ENCODE measurements at regions not wholly inside any gene's neighbourhood (a gene's known extent, or its start where the extent isn't known, plus 50 kb on each side); places are given as distances from the start of the nearest gene placed in this dataset.

DNA sequence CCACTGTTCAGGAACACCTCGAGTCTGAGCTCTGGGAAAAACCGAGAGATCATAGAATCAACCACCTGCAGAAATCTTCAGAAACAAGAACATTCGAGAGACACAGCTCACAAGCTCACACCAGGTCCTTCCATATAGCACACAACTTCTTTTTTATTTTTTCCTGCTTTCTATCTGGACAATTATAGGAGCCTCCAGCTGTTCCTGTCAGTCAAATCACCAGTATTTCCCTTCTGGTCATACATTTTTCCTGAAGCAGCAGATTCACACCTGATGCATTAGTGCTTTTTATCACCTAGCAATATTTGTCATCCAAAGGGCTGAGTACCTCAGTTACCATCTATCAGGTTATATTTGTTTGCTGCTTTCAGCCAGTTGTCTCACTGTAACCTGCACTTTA lies 323.5 kb downstream of the FOXO1 start:
- Histone ChIP-seq H3K27ac (ENCODE audit: low read depth, low read length) (no peak overlapping the region), H3K4me1 (ENCODE audit: control insufficient read depth, insufficient read depth, low read length, unreplicated experiment) (no peaks in the 10 kb centered on the region), H3K4me3 (ENCODE audit: low read depth, low read length) (no peak overlapping the region), H3K27me3 (ENCODE audit: insufficient read depth, low read length) (no peaks in the 10 kb centered on the region), H3K36me3 (ENCODE audit: insufficient read depth, low read length) (no peaks in the 10 kb centered on the region), H2AFZ (ENCODE audit: low read length, unreplicated experiment) (no peak overlapping the region), H3K79me2 (ENCODE audit: control insufficient read depth, insufficient read depth, low read length, unreplicated experiment) (no peaks in the 10 kb centered on the region)

DNA sequence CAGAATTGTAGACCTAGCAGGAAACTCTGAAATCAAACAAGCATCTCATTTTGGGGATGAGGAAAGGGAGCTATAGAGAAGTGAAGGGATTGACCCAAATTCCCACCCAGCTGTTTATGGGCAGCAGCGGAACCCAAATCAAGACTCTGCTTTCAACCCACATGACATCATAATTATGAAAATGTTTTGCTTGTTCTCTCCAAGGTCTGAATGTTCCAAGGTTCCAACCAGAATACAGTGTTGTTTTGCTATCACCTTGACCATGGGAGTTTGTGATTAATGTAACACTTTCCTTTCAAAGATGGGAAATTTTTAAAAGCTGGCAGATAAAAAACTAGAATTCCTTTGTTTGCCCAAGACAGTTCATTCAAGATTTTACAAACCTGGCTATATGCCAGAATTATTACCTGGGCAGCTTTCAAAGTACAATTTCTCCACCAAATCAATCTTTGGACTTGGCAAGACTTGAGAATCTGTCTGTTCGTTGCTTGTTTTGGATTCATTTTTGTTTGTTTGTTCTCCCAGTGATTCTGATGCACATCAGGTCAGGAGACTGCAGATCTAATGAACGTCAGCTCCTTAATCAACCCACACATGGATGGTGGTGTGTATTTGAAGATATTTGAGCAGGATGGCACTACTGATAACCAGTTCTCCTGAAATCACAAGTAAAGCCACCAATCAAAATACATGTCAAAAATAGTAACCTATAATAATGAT lies 322.7 kb downstream of the FOXO1 start:
- H3K27me3 ChIP-seq (ENCODE audit: insufficient read depth, low read length) = no peaks in the 10 kb centered on the region
- H3K4me1 ChIP-seq (ENCODE audit: control insufficient read depth, insufficient read depth, low read length, unreplicated experiment) = no peaks in the 10 kb centered on the region
- no peak overlapping the region for H3K4me3 ChIP-seq (ENCODE audit: low read depth, low read length)
- H2AFZ ChIP-seq (ENCODE audit: low read length, unreplicated experiment) = no peak overlapping the region
- H3K27ac ChIP-seq (ENCODE audit: low read depth, low read length) = no peak overlapping the region
- no peaks in the 10 kb centered on the region for H3K36me3 ChIP-seq (ENCODE audit: insufficient read depth, low read length)
- H3K79me2 ChIP-seq (ENCODE audit: control insufficient read depth, insufficient read depth, low read length, unreplicated experiment) = no peaks in the 10 kb centered on the region

DNA sequence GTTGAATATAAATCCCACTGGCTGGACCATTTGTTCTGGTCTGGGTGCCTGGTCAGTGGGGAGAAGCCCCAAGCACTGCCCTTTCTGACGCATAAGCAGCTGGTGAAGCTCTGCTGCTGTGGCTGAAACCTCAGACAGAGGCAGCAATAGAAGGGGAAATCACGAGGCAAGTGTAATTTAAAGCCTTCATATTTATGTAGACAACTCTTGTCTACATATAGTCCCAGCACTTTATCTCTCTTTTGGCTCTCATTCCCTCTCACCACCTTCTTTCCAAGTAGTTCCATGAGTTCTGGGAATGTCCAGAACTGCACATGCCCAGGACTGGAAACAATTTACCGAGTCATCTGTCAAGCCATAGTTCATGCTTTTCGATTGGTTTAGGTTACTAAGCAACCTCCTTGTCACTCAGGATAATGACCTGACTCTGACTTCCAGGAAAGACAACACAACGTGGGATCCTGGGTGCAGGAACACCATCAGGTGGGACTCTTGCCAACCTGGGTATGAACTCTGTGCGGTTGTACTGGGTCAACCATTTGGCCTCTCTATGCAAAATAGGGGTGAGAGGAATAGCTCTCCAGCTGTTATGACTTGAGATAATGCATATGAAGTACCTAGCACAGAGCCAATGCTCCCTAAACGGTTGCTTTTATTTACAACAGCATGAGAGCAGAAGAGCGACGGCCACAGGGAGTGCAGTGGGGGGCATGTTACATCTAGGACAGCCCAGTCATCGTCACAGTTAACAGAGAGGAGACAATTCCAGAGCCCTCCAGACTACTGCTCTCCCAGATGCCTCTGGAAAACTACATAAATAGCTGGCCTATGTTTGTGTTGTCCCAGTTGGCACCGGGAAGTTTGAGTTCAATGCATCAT lies 321.9 kb downstream of the FOXO1 start:
- H3K4me3 ChIP-seq (ENCODE audit: low read depth, low read length) = no peak overlapping the region
- no peak overlapping the region for H2AFZ ChIP-seq (ENCODE audit: low read length, unreplicated experiment)
- H3K27ac ChIP-seq (ENCODE audit: low read depth, low read length) = no peak overlapping the region
- no peaks in the 10 kb centered on the region for H3K79me2 ChIP-seq (ENCODE audit: control insufficient read depth, insufficient read depth, low read length, unreplicated experiment)
- H3K4me1 ChIP-seq (ENCODE audit: control insufficient read depth, insufficient read depth, low read length, unreplicated experiment) = no peaks in the 10 kb centered on the region
- no peaks in the 10 kb centered on the region for H3K27me3 ChIP-seq (ENCODE audit: insufficient read depth, low read length)
- H3K36me3 ChIP-seq (ENCODE audit: insufficient read depth, low read length) = no peaks in the 10 kb centered on the region

DNA sequence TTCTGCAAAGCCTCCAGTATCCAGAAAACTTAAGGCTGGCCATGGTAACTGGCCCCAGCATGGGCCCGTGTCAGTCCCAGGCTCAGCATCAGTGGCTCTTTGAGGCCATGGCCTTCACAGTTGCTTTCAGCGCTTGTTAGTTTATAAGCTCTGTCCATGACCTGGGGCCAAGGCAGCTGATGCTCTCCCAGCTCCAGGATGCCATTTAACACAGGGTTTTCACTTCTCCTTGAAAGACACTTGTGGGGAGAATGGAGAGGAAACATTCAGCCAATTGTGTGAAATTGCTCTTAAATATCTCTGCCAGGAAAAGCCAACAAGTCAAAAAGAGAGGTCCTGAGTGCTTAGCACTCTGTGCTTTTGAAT lies 321.3 kb downstream of the FOXO1 start:
- Histone ChIP-seq H2AFZ (ENCODE audit: low read length, unreplicated experiment) (no peak overlapping the region), H3K27ac (ENCODE audit: low read depth, low read length) (no peak overlapping the region), H3K27me3 (ENCODE audit: insufficient read depth, low read length) (no peaks in the 10 kb centered on the region), H3K4me3 (ENCODE audit: low read depth, low read length) (no peak overlapping the region), H3K79me2 (ENCODE audit: control insufficient read depth, insufficient read depth, low read length, unreplicated experiment) (no peaks in the 10 kb centered on the region), H3K4me1 (ENCODE audit: control insufficient read depth, insufficient read depth, low read length, unreplicated experiment) (no peaks in the 10 kb centered on the region), H3K36me3 (ENCODE audit: insufficient read depth, low read length) (no peaks in the 10 kb centered on the region)

DNA sequence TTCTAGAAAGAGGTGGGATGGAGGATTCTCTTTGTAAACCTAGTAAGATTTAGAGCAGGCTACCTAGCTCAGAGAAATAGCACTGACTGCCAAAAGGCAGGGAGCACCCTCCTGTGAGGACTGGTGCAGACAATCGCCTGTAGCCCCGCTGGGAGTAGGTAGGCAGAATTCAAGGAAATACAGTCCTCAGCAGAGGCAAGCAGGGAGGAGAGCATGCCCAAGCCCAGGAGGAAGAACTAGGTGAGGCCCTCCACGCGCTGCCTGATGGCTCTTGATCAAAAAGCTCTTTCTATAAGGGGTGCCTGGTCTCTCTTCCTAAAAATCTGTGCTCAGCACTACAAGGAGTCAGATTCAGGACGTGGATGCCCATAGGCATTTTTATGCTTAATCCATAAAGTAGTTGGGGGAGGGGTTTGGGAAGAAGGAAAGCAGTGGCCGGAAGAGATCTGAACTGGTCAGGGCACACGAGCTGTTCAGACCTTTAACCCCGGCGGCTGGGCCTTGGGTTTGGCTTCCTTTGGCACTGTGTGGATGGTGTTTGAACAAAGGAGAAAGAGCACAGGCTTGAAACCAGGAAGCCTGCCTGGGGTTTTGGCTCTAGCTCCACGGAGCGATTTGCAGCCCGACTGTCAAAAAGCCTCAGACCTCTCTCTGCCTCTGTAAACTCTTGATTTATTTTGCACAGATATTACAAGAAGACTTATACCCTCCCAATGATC lies 320.6 kb downstream of the FOXO1 start:
- H3K36me3 ChIP-seq (ENCODE audit: insufficient read depth, low read length) = no peaks in the 10 kb centered on the region
- H2AFZ ChIP-seq (ENCODE audit: low read length, unreplicated experiment) = no peak overlapping the region
- no peaks in the 10 kb centered on the region for H3K79me2 ChIP-seq (ENCODE audit: control insufficient read depth, insufficient read depth, low read length, unreplicated experiment)
- no peak overlapping the region for H3K27ac ChIP-seq (ENCODE audit: low read depth, low read length)
- H3K27me3 ChIP-seq (ENCODE audit: insufficient read depth, low read length) = no peaks in the 10 kb centered on the region
- H3K4me3 ChIP-seq (ENCODE audit: low read depth, low read length) = no peak overlapping the region
- H3K4me1 ChIP-seq (ENCODE audit: control insufficient read depth, insufficient read depth, low read length, unreplicated experiment) = no peaks in the 10 kb centered on the region

DNA sequence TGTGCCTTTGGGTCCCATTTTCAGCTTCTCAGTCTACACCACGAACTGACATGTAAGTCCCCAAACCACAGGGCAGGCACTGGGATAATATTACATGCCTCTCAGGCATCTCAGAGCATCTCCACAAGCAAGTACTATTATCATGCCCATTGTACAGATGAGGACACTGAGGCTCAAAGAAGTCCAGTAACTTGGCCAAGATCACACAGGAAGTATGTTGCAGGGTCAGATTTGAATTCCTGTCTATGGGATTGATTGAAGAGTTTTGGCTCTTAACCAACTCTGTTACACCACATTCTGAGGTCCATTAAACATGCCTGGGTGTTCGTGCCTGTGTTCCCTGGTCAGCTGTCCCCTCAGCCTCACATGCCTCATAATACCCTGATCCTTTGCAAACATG lies 319.8 kb downstream of the FOXO1 start:
- Histone ChIP-seq H3K27ac (ENCODE audit: low read depth, low read length) (no peak overlapping the region), H3K36me3 (ENCODE audit: insufficient read depth, low read length) (no peaks in the 10 kb centered on the region), H3K4me1 (ENCODE audit: control insufficient read depth, insufficient read depth, low read length, unreplicated experiment) (no peaks in the 10 kb centered on the region), H2AFZ (ENCODE audit: low read length, unreplicated experiment) (no peak overlapping the region), H3K4me3 (ENCODE audit: low read depth, low read length) (no peak overlapping the region), H3K27me3 (ENCODE audit: insufficient read depth, low read length) (no peaks in the 10 kb centered on the region), H3K79me2 (ENCODE audit: control insufficient read depth, insufficient read depth, low read length, unreplicated experiment) (no peaks in the 10 kb centered on the region)

DNA sequence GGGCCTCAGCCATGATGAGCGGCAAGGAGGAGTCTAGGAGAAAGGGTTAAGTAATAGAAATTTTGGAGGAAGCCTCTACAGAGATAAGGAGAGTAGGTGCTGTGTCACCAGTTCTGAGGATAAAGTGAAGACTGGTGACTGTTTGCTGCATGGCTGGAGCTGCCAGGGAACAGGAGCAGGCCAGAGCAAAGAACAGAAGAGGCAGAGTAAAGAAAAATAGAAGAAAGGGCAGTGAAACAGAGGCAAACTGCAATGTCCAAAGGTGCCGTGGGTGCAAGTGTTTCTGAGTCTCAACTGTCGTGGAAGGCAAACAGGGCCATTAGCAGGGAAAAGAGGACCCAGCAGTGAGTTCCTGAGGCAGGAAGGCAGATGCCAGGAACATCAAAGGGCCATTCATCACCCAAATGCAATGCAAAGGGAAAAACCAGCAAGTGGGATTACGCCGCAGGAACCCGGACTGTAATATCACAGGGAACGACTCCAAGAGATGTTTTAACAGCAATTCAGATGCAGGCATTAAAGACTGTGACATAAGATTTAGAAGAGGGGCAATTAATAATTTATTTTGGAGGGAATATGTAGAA lies 318.3 kb downstream of the FOXO1 start:
- Histone ChIP-seq H2AFZ (ENCODE audit: low read length, unreplicated experiment) (no peak overlapping the region), H3K79me2 (ENCODE audit: control insufficient read depth, insufficient read depth, low read length, unreplicated experiment) (no peaks in the 10 kb centered on the region), H3K4me3 (ENCODE audit: low read depth, low read length) (no peak overlapping the region), H3K27me3 (ENCODE audit: insufficient read depth, low read length) (no peaks in the 10 kb centered on the region), H3K4me1 (ENCODE audit: control insufficient read depth, insufficient read depth, low read length, unreplicated experiment) (peaks cover 10% of the 10 kb centered on the region), H3K36me3 (ENCODE audit: insufficient read depth, low read length) (no peaks in the 10 kb centered on the region), H3K27ac (ENCODE audit: low read depth, low read length) (no peak overlapping the region)

DNA sequence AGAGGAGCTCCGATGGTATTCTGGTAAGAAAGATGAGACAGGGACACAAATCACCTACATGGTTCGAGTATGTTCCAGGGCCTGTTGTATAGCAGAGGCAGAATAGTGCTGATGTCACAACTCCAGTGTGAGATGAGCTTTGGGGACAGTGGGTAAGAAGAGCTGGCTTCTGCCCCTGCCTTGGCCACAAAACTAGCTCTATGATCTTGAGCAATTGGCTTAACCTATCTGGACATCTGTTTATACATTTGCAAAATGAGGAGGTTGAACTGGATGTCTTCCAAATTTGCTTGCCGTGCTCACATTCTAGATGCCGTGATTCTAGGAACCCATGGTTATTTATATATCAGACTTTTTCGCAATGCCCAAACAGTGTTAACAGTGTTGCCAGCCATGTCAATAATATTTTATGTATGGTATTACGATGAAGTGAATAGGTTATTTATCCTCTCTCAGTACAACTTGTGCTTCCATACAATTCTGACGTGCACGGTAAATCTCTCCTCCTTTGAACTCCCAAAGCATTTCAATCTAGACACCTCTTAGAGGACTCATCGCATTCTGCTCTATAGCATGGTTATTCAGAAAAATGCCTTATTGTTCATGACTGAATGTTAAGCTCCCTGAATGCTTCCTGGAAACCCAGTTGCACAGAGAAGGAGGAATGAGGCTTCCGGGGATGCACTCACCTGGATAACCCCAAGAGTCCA lies 316.0 kb downstream of the FOXO1 start:
- H3K27ac ChIP-seq (ENCODE audit: low read depth, low read length) = no peak overlapping the region
- H3K79me2 ChIP-seq (ENCODE audit: control insufficient read depth, insufficient read depth, low read length, unreplicated experiment) = no peaks in the 10 kb centered on the region
- H3K27me3 ChIP-seq (ENCODE audit: insufficient read depth, low read length) = no peaks in the 10 kb centered on the region
- peaks cover 12% of the 10 kb centered on the region for H3K4me1 ChIP-seq (ENCODE audit: control insufficient read depth, insufficient read depth, low read length, unreplicated experiment)
- H2AFZ ChIP-seq (ENCODE audit: low read length, unreplicated experiment) = no peak overlapping the region
- no peaks in the 10 kb centered on the region for H3K36me3 ChIP-seq (ENCODE audit: insufficient read depth, low read length)
- no peak overlapping the region for H3K4me3 ChIP-seq (ENCODE audit: low read depth, low read length)

DNA sequence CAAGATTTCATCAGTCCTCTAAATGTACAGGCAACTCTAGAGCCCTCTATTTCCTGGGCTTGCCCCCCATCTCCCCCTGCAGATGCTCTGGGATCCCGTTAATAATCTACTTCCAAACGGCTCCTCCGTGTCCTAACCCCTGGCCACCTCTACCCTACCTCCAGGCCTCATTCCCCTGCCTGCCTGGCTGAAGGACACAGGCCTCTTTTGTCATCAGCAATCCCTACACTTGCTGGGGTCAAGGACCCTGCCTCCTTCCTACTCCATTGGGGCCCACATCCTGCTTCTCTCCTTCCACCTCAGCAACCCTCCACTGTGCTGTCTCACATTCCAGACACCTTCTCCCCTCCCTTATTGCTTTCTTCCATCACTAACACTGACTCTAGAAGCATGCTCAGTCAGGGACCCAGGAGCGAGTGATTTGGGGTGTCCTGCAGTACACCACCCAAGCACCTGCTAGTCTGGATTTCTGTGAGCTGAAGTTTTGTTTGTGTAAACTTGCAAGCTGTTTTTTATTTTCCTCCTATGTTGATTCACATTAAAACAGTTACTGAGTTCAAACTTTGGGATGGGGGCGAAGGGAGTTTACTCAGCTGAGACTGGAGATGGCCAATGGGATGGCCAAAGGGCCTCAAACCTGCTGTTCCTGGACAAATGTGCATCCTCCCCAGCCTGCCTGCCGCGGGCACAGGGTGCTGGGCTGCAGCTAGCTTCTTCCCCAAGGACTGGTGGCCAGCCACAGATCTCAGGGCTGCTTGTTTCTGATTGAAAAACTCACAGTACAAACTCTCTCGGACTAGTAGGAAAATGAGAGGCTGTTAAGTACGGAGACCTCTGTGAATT lies 314.7 kb downstream of the FOXO1 start:
- Histone ChIP-seq H3K79me2 (ENCODE audit: control insufficient read depth, insufficient read depth, low read length, unreplicated experiment) (no peaks in the 10 kb centered on the region), H3K4me3 (ENCODE audit: low read depth, low read length) (no peak overlapping the region), H2AFZ (ENCODE audit: low read length, unreplicated experiment) (no peak overlapping the region), H3K4me1 (ENCODE audit: control insufficient read depth, insufficient read depth, low read length, unreplicated experiment) (peaks cover 12% of the 10 kb centered on the region), H3K27me3 (ENCODE audit: insufficient read depth, low read length) (no peaks in the 10 kb centered on the region), H3K27ac (ENCODE audit: low read depth, low read length) (no peak overlapping the region), H3K36me3 (ENCODE audit: insufficient read depth, low read length) (no peaks in the 10 kb centered on the region)
